CD4-positive, alpha-beta memory T cell (primary cell): ENCODE measurements at regions not wholly inside any gene's neighbourhood (a gene's known extent, or its start where the extent isn't known, plus 50 kb on each side); places are given as distances from the start of the nearest gene placed in this dataset.
"Not testable (repeated sequence)": the region's sequence is repeated elsewhere in the genome, so short reads cannot be mapped to it uniquely, and the experiment has no call there.

ENCODE experiments used
- CTCF ChIA-PET: fragments of 350-600 bp; sonication (Branson Sonifier 250); formaldehyde crosslinking; loops from one replicate; lab custom pipeline; 2021; ENCODE audit warnings: inconsistent platforms; ENCODE audit not compliant: partially characterized antibody; lab: Charles Lee
- POLR2A ChIA-PET: fragments of 350-600 bp; sonication (Branson Sonifier 250); formaldehyde crosslinking; loops from one replicate; lab custom pipeline; 2021; ENCODE audit not compliant: partially characterized antibody; lab: Charles Lee
- DNase-seq, 5 donors: peaks; one replicate each; pipeline versions ENCODE4 v3.0.0 to v3.0.0-alpha.2; 2020 to 2022; ENCODE audit warnings: mixed read lengths in 1 of 5
- H3K27ac ChIP-seq: one replicate; pipeline ENCODE4 v1.7.0; 2013; ENCODE audit warnings: low read depth, low read length
- H3K27me3 ChIP-seq: 2 replicates; pipeline ENCODE4 v1.7.0; 2013; ENCODE audit warnings: mild to moderate bottlenecking, low read length, moderate library complexity; ENCODE audit not compliant: insufficient read depth
- H3K36me3 ChIP-seq: 2 replicates; pipeline ENCODE4 v1.7.0; 2013; ENCODE audit warnings: mild to moderate bottlenecking, low read length, moderate library complexity; ENCODE audit not compliant: insufficient read depth
- H3K4me1 ChIP-seq: 2 replicates; pipeline ENCODE4 v1.7.0; 2013; ENCODE audit warnings: mild to moderate bottlenecking, low read length, moderate library complexity; ENCODE audit not compliant: insufficient read depth
- H3K4me3 ChIP-seq, 2 donors: one replicate each; pipeline ENCODE4 v1.7.0; 2013; ENCODE audit warnings: low read length in 2 of 2, mild to moderate bottlenecking in 1 of 2
- H3K9me3 ChIP-seq, 2 donors: one replicate each; pipeline ENCODE4 v1.7.0; 2013; ENCODE audit warnings: low read length in 2 of 2, control low read depth in 1 of 2; ENCODE audit not compliant: control insufficient read depth in 1 of 2
- H3K27ac Mint-ChIP-seq, 7 donors: one replicate each; pipeline ENCODE4 v1.8.0; 2020 to 2021; ENCODE audit warnings: mixed read lengths in 7 of 7, mild to moderate bottlenecking in 6 of 7, inconsistent platforms in 3 of 7, moderate library complexity in 3 of 7
- H3K27me3 Mint-ChIP-seq, 2 donors: one replicate each; pipeline ENCODE4 v1.8.0; 2020 to 2021; ENCODE audit warnings: mixed read lengths in 2 of 2
- H3K36me3 Mint-ChIP-seq, 2 donors: one replicate each; pipeline ENCODE4 v1.8.0; 2020 to 2021; ENCODE audit warnings: mixed read lengths in 2 of 2, inconsistent platforms in 1 of 2, mild to moderate bottlenecking in 1 of 2
- H3K4me1 Mint-ChIP-seq, 4 donors: one replicate each; pipeline ENCODE4 v1.8.0; 2020 to 2021; ENCODE audit warnings: mixed read lengths in 4 of 4, mild to moderate bottlenecking in 1 of 4
- H3K4me3 Mint-ChIP-seq, 8 donors: one replicate each; pipeline ENCODE4 v1.8.0; 2020 to 2021; ENCODE audit warnings: mixed read lengths in 8 of 8, mild to moderate bottlenecking in 7 of 8, moderate library complexity in 6 of 8, inconsistent platforms in 3 of 8
- H3K9me3 Mint-ChIP-seq, 8 donors: one replicate each; pipeline ENCODE4 v1.8.0; 2020 to 2021; ENCODE audit warnings: mixed read lengths in 8 of 8, mild to moderate bottlenecking in 5 of 8, inconsistent platforms in 3 of 8, moderate library complexity in 1 of 8
- intact Hi-C: fragments of 100-400 bp; cut with micrococcal nuclease; formaldehyde crosslinking; loops from one replicate; pipeline ENCODE4 v1.15.1; 2023

GRCh38 chrX:37918703-37919102, 71.3 kb upstream of the DYNLT3 start:
- Histone ChIP-seq H3K9me3 (no peaks in the 10 kb centered on the region), H3K4me3 (no peak overlapping the region), H3K27me3 (no peaks in the 10 kb centered on the region), H3K36me3 (no peaks in the 10 kb centered on the region), H3K4me1 (no peaks in the 10 kb centered on the region), H3K27ac (no peak overlapping the region)
- no peak overlapping the region for H3K27ac Mint-ChIP-seq
- H3K36me3 Mint-ChIP-seq, result no peaks in the 10 kb centered on the region
- peaks cover 3 to 5% of the 10 kb centered on the region in 2 donors for H3K27me3 Mint-ChIP-seq
- no peak for DNase-seq
- no peak overlapping the region for H3K4me3 Mint-ChIP-seq
- POLR2A ChIA-PET, result no interaction called here
- H3K9me3 Mint-ChIP-seq, result peaks cover 0 to 5% (median under 1%) of the 10 kb centered on the region in 8 donors
- CTCF ChIA-PET, result no interaction called here
- intact Hi-C loops, result no loop called here
- no peaks in the 10 kb centered on the region for H3K4me1 Mint-ChIP-seq

GRCh38 chrX:37921758-37922157, 74.4 kb upstream of the DYNLT3 start:
- Histone ChIP-seq H3K27me3 (no peaks in the 10 kb centered on the region), H3K9me3 (no peaks in the 10 kb centered on the region), H3K4me1 (no peaks in the 10 kb centered on the region), H3K4me3 (no peak overlapping the region), H3K36me3 (no peaks in the 10 kb centered on the region), H3K27ac (no peak overlapping the region)
- intact Hi-C loops, result no loop called here
- DNase-seq, result no peak
- Mint-ChIP-seq H3K27ac (no peak overlapping the region), H3K9me3 (peaks cover 0 to 5% (median under 1%) of the 10 kb centered on the region in 8 donors), H3K4me1 (peaks cover 0 to 2% (median 0%) of the 10 kb centered on the region in 4 donors), H3K27me3 (peaks cover 5 to 6% of the 10 kb centered on the region in 2 donors), H3K36me3 (no peaks in the 10 kb centered on the region), H3K4me3 (no peak overlapping the region)
- ChIA-PET POLR2A (no interaction called here), CTCF (no interaction called here)

GRCh38 chrX:37922928-37923327, 75.6 kb upstream of the DYNLT3 start:
- DNase-seq, result no peak
- H3K27me3 ChIP-seq, result no peaks in the 10 kb centered on the region
- CTCF ChIA-PET, result no interaction called here
- H3K36me3 ChIP-seq, result no peaks in the 10 kb centered on the region
- Mint-ChIP-seq H3K36me3 (no peaks in the 10 kb centered on the region), H3K4me1 (peaks cover 0 to 3% (median 0%) of the 10 kb centered on the region in 4 donors), H3K27me3 (peaks cover 5% of the 10 kb centered on the region in 2 donors), H3K9me3 (peaks cover 0 to 5% (median under 1%) of the 10 kb centered on the region in 8 donors), H3K27ac (no peak overlapping the region), H3K4me3 (no peak overlapping the region)
- POLR2A ChIA-PET, result no interaction called here
- no peak overlapping the region for H3K27ac ChIP-seq
- H3K4me3 ChIP-seq, result no peak overlapping the region
- intact Hi-C loops, result no loop called here
- no peaks in the 10 kb centered on the region for H3K4me1 ChIP-seq
- no peaks in the 10 kb centered on the region for H3K9me3 ChIP-seq

GRCh38 chrX:37925761-37926160, 78.4 kb upstream of the DYNLT3 start:
- H3K9me3 ChIP-seq, H3K27ac ChIP-seq, H3K4me3 ChIP-seq, H3K36me3 ChIP-seq, CTCF ChIA-PET, H3K4me1 Mint-ChIP-seq, POLR2A ChIA-PET, H3K27ac Mint-ChIP-seq, DNase-seq, H3K9me3 Mint-ChIP-seq, H3K36me3 Mint-ChIP-seq, H3K4me1 ChIP-seq, H3K27me3 Mint-ChIP-seq, H3K27me3 ChIP-seq, H3K4me3 Mint-ChIP-seq: not testable (repeated sequence)
- intact Hi-C loops, result loop anchor here (2.0 kb wide), 1 partner anchor 401 kb away; the partner anchor contains the start of gene RPGR

- POLR2A ChIA-PET, result no interaction called here
Measured at GRCh38 chrX:37926700-37927099, 79.3 kb upstream of the DYNLT3 start.

GRCh38 chrX:37942170-37942569, 64.2 kb upstream of the SYTL5 start:
- Histone ChIP-seq H3K36me3 (no peaks in the 10 kb centered on the region), H3K27me3 (no peaks in the 10 kb centered on the region), H3K9me3 (no peaks in the 10 kb centered on the region), H3K4me3 (no peak overlapping the region), H3K27ac (no peak overlapping the region), H3K4me1 (no peaks in the 10 kb centered on the region)
- ChIA-PET POLR2A (no interaction called here), CTCF (no interaction called here)
- Mint-ChIP-seq H3K27me3 (no peaks in the 10 kb centered on the region), H3K4me3 (no peak overlapping the region), H3K4me1 (no peaks in the 10 kb centered on the region), H3K27ac (no peak overlapping the region), H3K9me3 (no peaks in the 10 kb centered on the region), H3K36me3 (no peaks in the 10 kb centered on the region)
- no peak for DNase-seq
- intact Hi-C loops, result no loop called here

More at GRCh38 chrX:37926700-37927099, 79.3 kb upstream of the DYNLT3 start:
- Mint-ChIP-seq H3K9me3 (no peaks in the 10 kb centered on the region), H3K4me3 (no peak overlapping the region), H3K4me1 (peaks cover 0 to 3% (median 0%) of the 10 kb centered on the region in 4 donors), H3K27ac (no peak overlapping the region), H3K27me3 (peaks cover 2 to 3% of the 10 kb centered on the region in 2 donors), H3K36me3 (no peaks in the 10 kb centered on the region)
- peak in 4 of 5 donors; percentile 11 to 21 (median 16) for DNase-seq
- Histone ChIP-seq H3K27me3 (no peaks in the 10 kb centered on the region), H3K9me3 (no peaks in the 10 kb centered on the region), H3K27ac (no peak overlapping the region), H3K4me3 (no peak overlapping the region), H3K36me3 (no peaks in the 10 kb centered on the region), H3K4me1 (no peaks in the 10 kb centered on the region)
- CTCF ChIA-PET, result interaction anchor here (0.6 to 1.4 kb wide), 4 partner anchors 10 to 407 kb away, joined by 3 to 4 read pairs (median 3); no protein-coding TSS in a partner anchor
- intact Hi-C loops, result loop anchor here (2.0 kb wide), 1 partner anchor 400 kb away; the partner anchor contains the start of gene RPGR

GRCh38 chrX:37943554-37944344, 62.6 kb upstream of the SYTL5 start:
- intact Hi-C loops, result no loop called here

More at GRCh38 chrX:37943554-37944344, 62.6 kb upstream of the SYTL5 start:
- H3K27ac ChIP-seq, result no peak overlapping the region
- no peaks in the 10 kb centered on the region for H3K9me3 ChIP-seq
- ChIA-PET CTCF (no interaction called here), POLR2A (no interaction called here)
- no peak overlapping the region for H3K4me3 ChIP-seq
- no peaks in the 10 kb centered on the region for H3K36me3 Mint-ChIP-seq
- no peaks in the 10 kb centered on the region for H3K9me3 Mint-ChIP-seq
- H3K36me3 ChIP-seq, result no peaks in the 10 kb centered on the region
- H3K27me3 ChIP-seq, result no peaks in the 10 kb centered on the region
- peaks cover 0 to 2% of the 10 kb centered on the region in 2 donors for H3K27me3 Mint-ChIP-seq
- H3K4me3 Mint-ChIP-seq, result no peak overlapping the region
- no peak overlapping the region for H3K27ac Mint-ChIP-seq
- DNase-seq, result no peak
- no peaks in the 10 kb centered on the region for H3K4me1 ChIP-seq
- H3K4me1 Mint-ChIP-seq, result no peaks in the 10 kb centered on the region
